H9 (cell line): ENCODE measurements at regions not wholly inside any gene's neighbourhood (a gene's known extent, or its start where the extent isn't known, plus 50 kb on each side); places are given as distances from the start of the nearest gene placed in this dataset.

Experiments used
- DNase-seq: peaks from one replicate; pipeline ENCODE4 v3.0.0-alpha.2; 2017
- H2AFZ ChIP-seq: one replicate; pipeline ENCODE4 v1.6.1; 2013; ENCODE audit warnings: mild to moderate bottlenecking, low read length, control low read depth, moderate library complexity
- H2AK5ac ChIP-seq: 2 replicates; pipeline ENCODE4 v1.6.1; 2013; ENCODE audit warnings: low read length, control low read depth, mixed read lengths; ENCODE audit not compliant: insufficient read length
- H2BK120ac ChIP-seq: one replicate; pipeline ENCODE4 v1.6.1; 2013; ENCODE audit warnings: low read depth, mild to moderate bottlenecking, low read length, control low read depth, inconsistent platforms; ENCODE audit not compliant: poor library complexity, severe bottlenecking
- H2BK12ac ChIP-seq: 2 replicates; pipeline ENCODE4 v1.6.1; 2013; ENCODE audit warnings: low read length, control low read depth, mixed read lengths, low read depth; ENCODE audit not compliant: insufficient read length
- H2BK15ac ChIP-seq: 2 replicates; pipeline ENCODE4 v1.6.1; 2013; ENCODE audit warnings: low read depth, low read length, control low read depth
- H2BK20ac ChIP-seq: one replicate; pipeline ENCODE4 v1.6.1; 2013; ENCODE audit warnings: low read depth, mild to moderate bottlenecking, low read length, control low read depth, inconsistent platforms; ENCODE audit not compliant: poor library complexity, severe bottlenecking
- H2BK5ac ChIP-seq: 2 replicates; pipeline ENCODE4 v1.6.1; 2013; ENCODE audit warnings: low read length, control low read depth, mixed read lengths; ENCODE audit not compliant: insufficient read length
- H3K14ac ChIP-seq: 2 replicates; pipeline ENCODE4 v1.6.1; 2013; ENCODE audit warnings: low read length, control low read depth; ENCODE audit not compliant: insufficient read depth
- H3K18ac ChIP-seq: 2 replicates; pipeline ENCODE4 v1.6.1; 2013; ENCODE audit warnings: low read depth, mild to moderate bottlenecking, mixed read lengths, low read length, control low read depth; ENCODE audit not compliant: insufficient read length
- H3K23ac ChIP-seq: 2 replicates; pipeline ENCODE4 v1.6.1; 2013; ENCODE audit warnings: low read length, control low read depth, mixed read lengths, low read depth; ENCODE audit not compliant: insufficient read length
- H3K23me2 ChIP-seq: 2 replicates; pipeline ENCODE4 v1.6.1; 2013; ENCODE audit warnings: low read depth, mild to moderate bottlenecking, mixed read lengths, low read length, control low read depth; ENCODE audit not compliant: insufficient read length, poor library complexity, severe bottlenecking
- H3K27ac ChIP-seq: 2 replicates; pipeline ENCODE4 v1.5.1; 2013; ENCODE audit warnings: low read length, control low read depth, mixed read lengths, low read depth; ENCODE audit not compliant: insufficient read length
- H3K27me3 ChIP-seq: 2 replicates; pipeline ENCODE4 v1.6.1; 2013; ENCODE audit warnings: low read length, control low read depth, inconsistent platforms; ENCODE audit not compliant: insufficient read depth
- H3K4ac ChIP-seq: 2 replicates; pipeline ENCODE4 v1.6.1; 2013; ENCODE audit warnings: low read depth, mild to moderate bottlenecking, control low read depth, inconsistent platforms, low read length, moderate library complexity
- H3K4me1 ChIP-seq: 2 replicates; pipeline ENCODE4 v1.6.1; 2013; ENCODE audit warnings: low read length, control low read depth, inconsistent platforms; ENCODE audit not compliant: insufficient read depth
- H3K4me2 ChIP-seq: 2 replicates; pipeline ENCODE4 v1.6.1; 2013; ENCODE audit warnings: low read length, control low read depth, mixed read lengths; ENCODE audit not compliant: insufficient read length, insufficient read depth
- H3K56ac ChIP-seq: 2 replicates; pipeline ENCODE4 v1.6.1; 2013; ENCODE audit warnings: low read depth, mild to moderate bottlenecking, mixed read lengths, low read length, control low read depth; ENCODE audit not compliant: insufficient read length
- H3K79me1 ChIP-seq: 2 replicates; pipeline ENCODE4 v1.6.1; 2013; ENCODE audit warnings: low read depth, mild to moderate bottlenecking, moderate library complexity, low read length, control low read depth, inconsistent platforms; ENCODE audit not compliant: insufficient read depth, poor library complexity, severe bottlenecking
- H3K79me2 ChIP-seq: 2 replicates; pipeline ENCODE4 v1.6.1; 2013; ENCODE audit warnings: low read length, control low read depth, inconsistent platforms; ENCODE audit not compliant: insufficient read depth
- H3K9ac ChIP-seq: 2 replicates; pipeline ENCODE4 v1.6.1; 2013; ENCODE audit warnings: low read length, control low read depth, mixed read lengths; ENCODE audit not compliant: insufficient read length; ENCODE audit errors: extremely low read depth
- H3K9me3 ChIP-seq: one replicate; pipeline ENCODE4 v1.6.1; 2013; ENCODE audit warnings: low read depth, low read length, inconsistent platforms; ENCODE audit not compliant: control insufficient read depth
- H3T11ph ChIP-seq: one replicate; pipeline ENCODE4 v1.6.1; 2013; ENCODE audit warnings: mild to moderate bottlenecking, low read length, control low read depth, inconsistent platforms
- H4K20me1 ChIP-seq: one replicate; pipeline ENCODE4 v1.6.1; 2013; ENCODE audit not compliant: control insufficient read depth, insufficient read length, insufficient read depth
- H4K5ac ChIP-seq: 2 replicates; pipeline ENCODE4 v1.6.1; 2013; ENCODE audit warnings: low read depth, mild to moderate bottlenecking, mixed read lengths, low read length, control low read depth; ENCODE audit not compliant: insufficient read length
- H4K8ac ChIP-seq: replicated peaks from 2 replicates; pipeline ENCODE4 v1.6.1; 2013; ENCODE audit warnings: low read length, control low read depth, mixed read lengths, low read depth; ENCODE audit not compliant: insufficient read length
- H4K91ac ChIP-seq: 2 replicates; pipeline ENCODE4 v1.6.1; 2013; ENCODE audit warnings: low read depth, mild to moderate bottlenecking, moderate library complexity, mixed read lengths, low read length, control low read depth; ENCODE audit not compliant: insufficient read length
- H3K27ac Mint-ChIP-seq, 3 experiments: 2 replicates in 2 of 3; 3 replicates in 1 of 3; pipeline ENCODE4 v1.8.0; 2020 to 2021; ENCODE audit warnings: mixed read lengths in 3 of 3, mild to moderate bottlenecking in 1 of 3, moderate library complexity in 1 of 3
- H3K27me3 Mint-ChIP-seq: 2 replicates; pipeline ENCODE4 v1.8.0; 2021; ENCODE audit warnings: low read depth, mild to moderate bottlenecking, moderate library complexity, mixed read lengths
- H3K36me3 Mint-ChIP-seq, 3 experiments: 2 replicates in 2 of 3; 3 replicates in 1 of 3; pipeline ENCODE4 v1.8.0; 2020 to 2021; ENCODE audit warnings: low read depth in 3 of 3, mixed read lengths in 3 of 3; ENCODE audit not compliant: insufficient read depth in 1 of 3
- H3K4me1 Mint-ChIP-seq, 2 experiments: 2 replicates each; pipeline ENCODE4 v1.8.0; 2020; ENCODE audit warnings: mixed read lengths in 2 of 2
- H3K4me3 Mint-ChIP-seq, 2 experiments: 2 replicates in 1 of 2; 3 replicates in 1 of 2; pipeline ENCODE4 v1.8.0; 2020 to 2021; ENCODE audit warnings: mild to moderate bottlenecking in 2 of 2, mixed read lengths in 2 of 2, moderate library complexity in 1 of 2
- H3K9me3 Mint-ChIP-seq, 2 experiments: 2 replicates in 1 of 2; 3 replicates in 1 of 2; pipeline ENCODE4 v1.8.0; 2020; ENCODE audit warnings: mild to moderate bottlenecking in 2 of 2, mixed read lengths in 2 of 2, moderate library complexity in 1 of 2
- CTCF ChIP-seq: fragments of 200-600 bp; sonication (generic); conservative IDR thresholded peaks from 3 replicates; pipeline ENCODE4 v1.8.0; 2021; ENCODE audit warnings: antibody characterized with exemption, mild to moderate bottlenecking
- WGBS: extraction: QIAGEN DNeasy Blood & Tissue Kit; methylation state at CpG from one replicate; pipeline ENCODE4 v1.1.7; 2013; ENCODE audit warnings: missing lambda C conversion rate, low lambda C conversion rate, mixed read lengths; ENCODE audit not compliant: insufficient read length; ENCODE audit errors: extremely low coverage; 5-methylcytosine and 5-hydroxymethylcytosine counted together

GRCh38 chr6:67449602-67450001 lies 1185.5 kb upstream of the ADGRB3 start:
- Histone ChIP-seq H3K4ac (no peak overlapping the region), H2BK120ac (no peak overlapping the region), H3K27me3 (no peaks in the 10 kb centered on the region), H2BK20ac (no peak overlapping the region), H2BK5ac (no peak overlapping the region), H3K14ac (no peak overlapping the region), H3K9me3 (no peaks in the 10 kb centered on the region), H3T11ph (no peak overlapping the region), H3K56ac (no peak overlapping the region), H4K91ac (no peak overlapping the region), H4K20me1 (no peaks in the 10 kb centered on the region), H4K5ac (no peak overlapping the region), H3K79me2 (no peaks in the 10 kb centered on the region), H4K8ac (no peak overlapping the region), H2AK5ac (no peak overlapping the region), H3K79me1 (no peaks in the 10 kb centered on the region), H2BK15ac (no peak overlapping the region), H3K9ac (no peak overlapping the region), H3K23ac (no peak overlapping the region), H3K4me1 (no peaks in the 10 kb centered on the region), H3K4me2 (no peak overlapping the region), H3K27ac (no peak overlapping the region), H3K18ac (no peak overlapping the region), H2AFZ (no peak overlapping the region), H3K23me2 (no peaks in the 10 kb centered on the region), H2BK12ac (no peak overlapping the region)
- Mint-ChIP-seq H3K36me3 (no peaks in the 10 kb centered on the region), H3K27me3 (no peaks in the 10 kb centered on the region), H3K9me3 (no peaks in the 10 kb centered on the region), H3K27ac (no peak overlapping the region), H3K4me1 (no peaks in the 10 kb centered on the region), H3K4me3 (no peak overlapping the region)
- no peak for TF ChIP-seq CTCF
- DNase-seq, result no peak
- no CpG with 5 or more reads among the region's 4 CpGs for WGBS
